Lower leg skin (tissue), 3 donors: ENCODE measurements at regions not wholly inside any gene's neighbourhood (a gene's known extent, or its start where the extent isn't known, plus 50 kb on each side); places are given as distances from the start of the nearest gene placed in this dataset.

ENCODE experiments used
- CTCF ChIP-seq, 3 donors: fragments of 450-650 bp; IDR thresholded peaks; one replicate each; pipeline ENCODE4 v1.5.1; 2016; ENCODE audit warnings: antibody characterized with exemption in 3 of 3, mild to moderate bottlenecking in 3 of 3, moderate library complexity in 2 of 3
- POLR2A ChIP-seq, 2 donors: fragments of 450-650 bp; IDR thresholded peaks; one replicate each; pipeline ENCODE4 v1.6.1; 2016 to 2017; ENCODE audit warnings: antibody characterized with exemption in 2 of 2, mild to moderate bottlenecking in 1 of 2, moderate library complexity in 1 of 2

GRCh38 chr11:57126766-57127400, 54.9 kb upstream of the LRRC55 start:
- TF ChIP-seq CTCF (IDR thresholded peaks at IDR 0.05) (no peak), POLR2A (IDR thresholded peaks at IDR 0.05) (no peak)
